SK-N-MC (cell line): ENCODE measurements at regions not wholly inside any gene's neighbourhood (a gene's known extent, or its start where the extent isn't known, plus 50 kb on each side); places are given as distances from the start of the nearest gene placed in this dataset.
"Not testable (repeated sequence)": the region's sequence is repeated elsewhere in the genome, so short reads cannot be mapped to it uniquely, and the experiment has no call there.

Experiments
- DNase-seq: peaks from one replicate; pipeline ENCODE4 v3.0.0-alpha.2; 2011; ENCODE audit warnings: low read depth, low spot score
- H3K27ac ChIP-seq: fragments of 200-600 bp; sonication (generic); 2 replicates; pipeline ENCODE4 v1.5.1; 2016; ENCODE audit warnings: mixed run types
- H3K36me3 ChIP-seq: fragments of 200-600 bp; sonication (generic); 2 replicates; pipeline ENCODE4 v1.6.1; 2017; ENCODE audit warnings: antibody characterized with exemption, low read length, mixed read lengths; ENCODE audit not compliant: insufficient read depth
- H3K4me3 ChIP-seq: fragments of 200-600 bp; sonication (generic); 2 replicates; pipeline ENCODE4 v1.5.1; 2016
- H3K9ac ChIP-seq: fragments of 200-600 bp; sonication (generic); 2 replicates; pipeline ENCODE4 v1.8.0; 2017; ENCODE audit warnings: mixed run types, mixed read lengths; ENCODE audit not compliant: insufficient read length
- H3K9me3 ChIP-seq: fragments of 200-600 bp; sonication (generic); 2 replicates; pipeline ENCODE4 v1.6.1; 2017; ENCODE audit warnings: low read depth, mild to moderate bottlenecking, antibody characterized with exemption, low read length, moderate library complexity, mixed read lengths
- EZH2 ChIP-seq: fragments of 200-600 bp; sonication (generic); IDR thresholded peaks from one replicate; pipeline ENCODE4 v1.6.1; 2017; ENCODE audit warnings: antibody characterized with exemption
- FOXP2 ChIP-seq: optimal IDR thresholded peaks from 2 replicates; pipeline ENCODE3; 2011; ENCODE audit warnings: mild to moderate bottlenecking, moderate library complexity; ENCODE audit not compliant: insufficient read depth; ENCODE audit errors: extremely low read length, control extremely low read depth
- POLR2AphosphoS5 ChIP-seq: IDR thresholded peaks from 2 replicates; pipeline ENCODE4 v1.6.1; 2012; ENCODE audit warnings: mild to moderate bottlenecking, low read depth, low read length, borderline replicate concordance

DNA sequence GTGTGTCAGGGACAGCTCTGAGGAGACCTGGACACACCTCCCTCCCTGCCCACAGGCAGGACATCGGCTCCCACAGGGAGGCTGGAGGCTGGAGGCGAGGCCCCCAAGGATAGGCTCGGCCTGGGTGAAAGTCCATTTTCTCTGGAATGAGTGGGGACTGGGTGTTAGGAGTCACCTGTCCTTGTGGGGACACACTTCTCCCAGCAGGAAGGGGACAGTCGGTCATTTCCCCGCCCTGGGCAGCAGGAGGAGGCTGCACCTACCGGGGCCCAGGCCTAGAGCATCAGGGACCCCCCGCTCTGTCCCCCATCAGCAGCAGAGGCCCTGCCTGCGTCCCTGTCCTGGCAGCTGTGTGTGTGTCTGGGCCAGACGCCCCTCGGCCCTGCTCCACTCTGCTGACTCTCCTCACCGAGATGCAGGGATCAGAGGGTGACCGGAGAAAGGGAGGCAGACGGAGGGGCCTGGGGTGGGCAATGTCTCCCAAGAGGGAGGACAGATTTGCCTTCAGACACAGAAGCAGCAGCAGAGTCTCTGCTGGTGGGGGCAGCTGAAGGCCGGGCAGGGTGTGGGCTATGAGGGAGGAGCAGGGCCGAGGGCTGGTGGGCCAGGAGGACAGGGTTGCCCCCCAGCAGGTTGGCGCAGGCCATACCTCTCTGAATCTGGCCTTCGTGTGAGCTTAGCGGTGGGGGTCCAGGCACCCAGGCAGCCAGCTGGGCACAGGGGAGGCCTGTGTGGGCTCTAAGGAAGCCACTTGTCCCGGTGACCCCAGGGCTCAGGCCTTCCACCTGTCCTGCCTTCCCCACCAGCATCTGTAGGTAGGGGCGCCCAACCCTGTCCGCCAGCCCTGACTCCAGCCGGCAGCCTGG lies 125.7 kb upstream of the NKX1-1 start:
- H3K4me3 ChIP-seq: no peak overlapping the region
- no peak for TF ChIP-seq EZH2
- no peak for TF ChIP-seq FOXP2
- TF ChIP-seq POLR2AphosphoS5: no peak
- no peak overlapping the region for H3K9ac ChIP-seq
- H3K27ac ChIP-seq: no peak overlapping the region
- H3K9me3 ChIP-seq: no peaks in the 10 kb centered on the region
- no peak for DNase-seq
- no peaks in the 10 kb centered on the region for H3K36me3 ChIP-seq

DNA sequence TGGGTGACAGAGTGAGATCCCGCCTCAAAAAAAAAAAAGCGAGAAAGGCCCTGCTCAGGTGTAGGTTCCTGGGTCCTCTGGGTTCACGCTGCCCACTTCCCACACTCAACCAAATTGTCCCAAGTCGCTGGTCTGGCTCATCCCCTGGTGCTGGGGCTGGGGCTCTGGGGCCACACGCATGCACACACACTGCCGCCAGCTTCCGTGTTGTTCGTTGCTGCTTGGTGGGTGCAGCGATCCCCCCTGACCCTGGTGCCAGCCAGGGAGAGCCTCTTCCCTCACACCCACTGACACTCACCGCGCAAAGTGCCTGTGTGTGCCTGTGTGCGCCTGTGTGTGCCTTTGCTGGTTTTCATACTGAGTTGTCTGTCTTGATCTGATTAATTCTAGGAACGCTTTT lies 124.1 kb upstream of the NKX1-1 start:
- Histone ChIP-seq H3K9me3 (no peaks in the 10 kb centered on the region), H3K9ac (no peak overlapping the region), H3K4me3 (no peak overlapping the region), H3K36me3 (no peaks in the 10 kb centered on the region), H3K27ac (no peak overlapping the region)
- no peak for TF ChIP-seq FOXP2
- TF ChIP-seq EZH2: no peak
- no peak for TF ChIP-seq POLR2AphosphoS5
- DNase-seq: no peak

DNA sequence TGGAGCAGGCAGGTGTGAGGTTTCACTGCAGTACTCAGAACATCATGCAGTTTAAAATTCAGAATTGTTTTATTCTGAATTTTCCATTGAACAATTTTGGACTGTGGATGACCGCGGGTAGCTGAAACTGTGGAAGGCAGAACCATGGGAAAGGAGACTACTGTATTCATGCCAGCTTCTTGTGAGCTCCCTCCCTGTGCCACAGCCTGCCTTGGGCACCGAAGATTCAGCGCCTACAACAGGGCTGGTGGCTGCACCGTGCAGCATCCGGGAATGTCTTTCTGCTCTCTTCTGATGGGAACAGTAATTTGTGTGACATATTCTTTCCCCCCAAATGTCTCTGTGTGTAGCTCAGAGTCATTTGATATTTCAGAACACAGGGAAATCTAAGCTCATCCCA lies 118.5 kb upstream of the NKX1-1 start:
- H3K9ac ChIP-seq: no peak overlapping the region
- no peaks in the 10 kb centered on the region for H3K36me3 ChIP-seq
- H3K27ac ChIP-seq: no peak overlapping the region
- H3K9me3 ChIP-seq: no peaks in the 10 kb centered on the region
- DNase-seq: no peak
- no peak for TF ChIP-seq FOXP2
- no peak for TF ChIP-seq POLR2AphosphoS5
- TF ChIP-seq EZH2: no peak
- no peak overlapping the region for H3K4me3 ChIP-seq

DNA sequence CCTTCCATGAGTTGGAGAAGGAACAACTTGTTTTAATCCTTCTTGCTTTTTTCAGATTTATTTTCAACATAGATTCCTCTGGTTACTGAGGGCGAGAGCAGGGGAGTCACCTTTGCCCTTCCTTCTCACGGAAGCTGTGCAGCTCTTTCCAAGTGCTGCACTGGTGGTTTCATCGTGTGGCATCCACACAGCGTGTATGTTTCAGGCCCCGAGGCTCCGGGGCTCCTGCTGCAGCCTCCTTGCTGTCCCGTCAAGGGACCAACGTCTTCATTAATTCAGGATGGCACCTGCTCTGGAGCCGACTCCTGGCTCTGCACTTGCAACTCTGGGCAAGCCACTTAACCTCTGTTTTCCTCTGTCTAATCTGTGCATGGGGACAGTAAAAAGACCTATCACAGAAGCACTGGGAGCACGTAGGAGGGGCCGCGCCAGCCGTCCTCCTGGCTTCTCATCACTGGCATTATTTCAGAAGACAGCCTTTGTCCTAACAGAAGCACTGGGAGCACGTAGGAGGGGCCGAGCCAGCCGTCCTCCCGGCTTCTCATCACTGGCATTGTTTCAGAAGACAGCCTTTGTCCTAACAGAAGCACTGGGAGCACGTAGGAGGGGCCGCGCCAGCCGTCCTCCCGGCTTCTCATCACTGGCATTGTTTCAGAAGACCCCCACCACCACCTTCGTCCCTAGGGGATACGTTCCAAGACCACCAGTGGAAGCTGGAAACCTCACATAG lies 117.8 kb upstream of the NKX1-1 start:
- Histone ChIP-seq H3K4me3 (no peak overlapping the region), H3K9ac (no peak overlapping the region), H3K27ac (no peak overlapping the region), H3K9me3 (no peaks in the 10 kb centered on the region), H3K36me3 (no peaks in the 10 kb centered on the region)
- TF ChIP-seq EZH2: no peak
- TF ChIP-seq FOXP2: no peak
- TF ChIP-seq POLR2AphosphoS5: no peak
- no peak for DNase-seq

DNA sequence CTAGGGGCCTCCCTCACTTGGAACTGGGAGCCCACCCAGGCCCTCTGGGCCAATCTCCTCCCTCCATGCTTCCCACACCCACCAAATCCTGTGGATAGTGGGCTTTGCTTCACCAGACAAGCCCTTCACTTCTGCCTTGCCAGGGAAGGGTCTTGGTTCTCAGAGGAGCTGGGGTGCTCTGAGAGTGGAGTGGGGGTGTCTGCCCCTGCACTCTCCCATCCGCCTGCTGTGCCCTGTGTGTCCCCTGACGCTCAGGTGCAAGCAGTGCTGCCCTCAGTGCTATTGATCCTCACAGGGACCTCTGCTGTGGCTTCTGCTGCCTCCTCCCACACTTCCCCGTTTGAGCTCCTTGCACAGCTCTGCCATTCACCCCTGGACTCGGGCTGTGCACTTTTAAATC lies 117.3 kb upstream of the NKX1-1 start:
- DNase-seq: no peak
- Histone ChIP-seq H3K9me3 (no peaks in the 10 kb centered on the region), H3K9ac (no peak overlapping the region), H3K27ac (no peak overlapping the region), H3K4me3 (no peak overlapping the region), H3K36me3 (no peaks in the 10 kb centered on the region)
- TF ChIP-seq FOXP2: no peak
- no peak for TF ChIP-seq EZH2
- no peak for TF ChIP-seq POLR2AphosphoS5

DNA sequence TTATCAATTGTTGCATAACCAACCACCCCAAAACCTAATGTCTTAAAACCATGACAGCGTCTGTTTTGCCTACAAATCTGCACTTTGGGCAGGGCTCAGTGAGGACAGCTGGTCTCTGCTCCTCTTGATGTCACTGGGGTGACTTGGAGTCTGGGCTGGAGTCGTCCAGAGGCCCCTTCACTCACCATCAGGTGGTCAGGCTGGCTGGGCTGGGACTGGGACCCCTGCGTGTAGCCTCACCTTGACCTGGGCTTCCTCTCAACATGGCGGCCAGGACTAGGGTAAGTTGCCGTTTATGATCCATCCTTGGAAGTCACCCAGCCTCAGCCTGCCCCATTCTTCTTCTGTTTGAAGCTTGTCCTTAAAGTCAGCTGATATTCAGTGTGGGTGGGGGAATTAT lies 116.8 kb upstream of the NKX1-1 start:
- H3K4me3 ChIP-seq: no peak overlapping the region
- no peak overlapping the region for H3K27ac ChIP-seq
- H3K9ac ChIP-seq: no peak overlapping the region
- DNase-seq: no peak
- H3K9me3 ChIP-seq: no peaks in the 10 kb centered on the region
- H3K36me3 ChIP-seq: no peaks in the 10 kb centered on the region
- TF ChIP-seq EZH2: no peak
- TF ChIP-seq POLR2AphosphoS5: no peak
- TF ChIP-seq FOXP2: no peak

DNA sequence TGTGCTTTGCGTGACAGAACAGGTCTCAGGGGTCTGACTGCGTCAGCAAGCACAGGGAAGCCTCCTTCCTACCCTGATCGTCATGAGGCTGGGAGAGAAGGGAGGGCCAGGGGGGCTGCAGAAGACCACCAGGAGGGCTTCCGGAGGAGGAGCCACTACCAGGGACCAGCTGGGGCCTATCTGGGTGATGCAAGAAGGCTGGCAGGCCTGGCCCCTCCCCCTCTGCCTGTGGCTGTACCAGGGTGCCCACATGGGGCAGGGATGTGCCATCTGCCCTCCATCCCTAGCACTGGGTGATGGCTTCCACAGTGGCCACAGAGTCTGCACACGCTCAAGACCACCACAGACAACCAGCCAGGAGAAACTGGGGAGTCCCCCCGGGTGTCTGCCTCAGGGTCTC lies 116.4 kb upstream of the NKX1-1 start:
- H3K4me3 ChIP-seq: no peak overlapping the region
- H3K36me3 ChIP-seq: no peaks in the 10 kb centered on the region
- no peak overlapping the region for H3K9ac ChIP-seq
- DNase-seq: no peak
- TF ChIP-seq FOXP2 (no peak), POLR2AphosphoS5 (no peak), EZH2 (no peak)
- H3K27ac ChIP-seq: no peak overlapping the region
- no peaks in the 10 kb centered on the region for H3K9me3 ChIP-seq

DNA sequence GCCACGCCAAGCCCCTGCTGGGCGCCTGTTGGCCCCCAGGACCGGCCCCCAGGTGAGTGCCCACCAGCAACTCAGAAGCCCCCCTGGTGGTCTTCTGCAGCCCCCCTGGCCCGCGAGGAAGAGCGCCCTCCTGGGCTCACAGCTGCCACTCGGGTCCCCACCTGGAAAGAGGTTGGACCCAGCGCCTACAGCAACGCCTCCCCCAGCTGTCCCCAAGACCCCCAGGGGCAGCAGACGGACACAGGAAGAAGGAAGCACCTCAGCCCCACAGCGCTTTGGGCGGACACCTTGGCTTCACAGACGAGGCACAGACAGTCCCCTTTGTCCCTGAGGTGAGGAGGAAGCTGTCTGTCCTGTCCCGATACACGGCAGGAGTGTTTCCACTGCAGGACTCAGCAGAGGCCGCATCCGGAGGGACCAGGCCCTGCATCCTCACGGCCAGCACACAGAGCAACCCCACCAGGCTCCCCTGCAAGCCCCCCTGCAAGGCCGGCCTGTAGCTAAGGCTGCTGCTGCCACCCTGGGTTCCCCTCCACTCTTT lies 115.6 kb upstream of the NKX1-1 start:
- no peaks in the 10 kb centered on the region for H3K36me3 ChIP-seq
- TF ChIP-seq FOXP2 (no peak), EZH2 (no peak), POLR2AphosphoS5 (no peak)
- no peak overlapping the region for H3K9ac ChIP-seq
- no peaks in the 10 kb centered on the region for H3K9me3 ChIP-seq
- no peak overlapping the region for H3K4me3 ChIP-seq
- DNase-seq: no peak
- H3K27ac ChIP-seq: no peak overlapping the region

DNA sequence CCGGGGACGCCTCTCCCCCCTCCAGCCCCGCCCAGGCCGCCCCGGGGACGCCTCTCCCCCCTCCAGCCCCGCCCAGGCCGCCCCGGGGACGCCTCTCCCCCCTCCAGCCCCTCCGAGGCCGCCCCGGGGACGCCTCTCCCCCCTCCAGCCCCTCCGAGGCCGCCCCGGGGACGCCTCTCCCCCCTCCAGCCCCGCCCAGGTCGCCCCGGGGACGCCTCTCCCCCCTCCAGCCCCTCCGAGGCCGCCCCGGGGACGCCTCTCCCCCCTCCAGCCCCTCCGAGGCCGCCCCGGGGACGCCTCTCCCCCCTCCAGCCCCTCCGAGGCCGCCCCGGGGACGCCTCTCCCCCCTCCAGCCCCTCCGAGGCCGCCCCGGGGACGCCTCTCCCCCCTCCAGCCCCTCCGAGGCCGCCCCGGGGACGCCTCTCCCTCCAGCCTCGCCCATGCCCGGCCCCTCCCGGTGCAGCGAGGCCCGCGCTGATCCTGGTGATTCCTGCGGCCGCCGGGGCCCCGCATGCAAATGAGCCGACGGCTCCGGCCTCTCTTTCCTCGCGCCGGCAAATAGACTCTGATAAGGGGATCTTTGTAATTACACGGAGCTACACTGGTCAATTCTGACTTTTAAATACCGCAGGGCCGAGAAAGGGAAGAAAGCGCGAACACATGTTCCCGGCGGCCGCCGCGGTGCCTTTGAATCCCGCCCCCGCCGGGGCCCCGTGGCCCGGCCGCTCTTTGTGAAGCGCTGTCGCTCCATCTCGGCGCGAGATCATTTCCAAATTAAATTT lies 114.7 kb upstream of the NKX1-1 start:
- H3K9me3 ChIP-seq, DNase-seq, H3K9ac ChIP-seq, H3K4me3 ChIP-seq, H3K36me3 ChIP-seq, H3K27ac ChIP-seq: not testable (repeated sequence)
